HG02938 (cell line): ENCODE measurements at regions not wholly inside any gene's neighbourhood (a gene's known extent, or its start where the extent isn't known, plus 50 kb on each side); places are given as distances from the start of the nearest gene placed in this dataset.

Experiments
- ATAC-seq: cut with Tn5 transposase; IDR thresholded peaks from one replicate; pipeline ENCODE4 v1.9.1; 2021; ENCODE audit warnings: mild to moderate bottlenecking, moderate library complexity; ENCODE audit not compliant: unreplicated experiment

DNA sequence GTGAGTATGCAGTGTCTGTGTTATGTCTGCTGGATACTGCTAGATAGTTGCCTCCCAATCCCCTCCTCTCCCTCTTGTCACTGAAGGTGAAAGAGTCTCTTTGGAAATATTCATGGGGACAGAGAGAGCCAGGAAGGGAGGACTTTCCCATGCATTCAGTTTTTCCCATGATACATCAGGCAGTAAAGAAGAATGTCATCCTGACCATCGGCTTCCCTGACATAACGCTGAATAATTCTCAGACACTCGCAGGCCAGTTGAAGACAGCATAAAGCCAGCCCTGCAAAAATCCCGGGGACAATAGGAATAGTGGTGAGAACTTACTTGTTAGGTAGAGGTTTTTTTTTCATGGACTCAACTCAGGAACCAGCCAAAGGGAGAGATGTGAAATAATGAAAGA, 58.1 kb downstream of the KLF4 start:
- no peak for ATAC-seq

DNA sequence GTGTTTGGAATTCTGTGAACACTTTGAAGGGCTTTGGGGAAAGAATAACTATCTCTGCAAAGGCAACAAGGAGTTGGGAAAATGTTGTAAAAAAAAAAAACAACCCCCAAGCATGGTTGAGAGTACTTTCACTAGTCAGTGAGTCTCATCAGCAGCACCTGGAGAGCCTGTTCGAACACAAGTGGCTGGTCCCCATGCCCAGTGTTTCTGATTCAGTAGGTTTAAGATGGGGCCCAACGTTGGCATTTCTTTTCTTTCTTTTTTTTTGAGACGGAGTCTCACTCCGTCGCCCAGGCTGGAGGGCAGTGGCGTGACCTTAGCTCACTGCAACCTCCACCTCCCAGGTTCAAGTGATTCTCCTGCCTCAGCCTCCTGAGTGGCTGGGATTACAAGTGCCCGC, 59.5 kb downstream of the KLF4 start:
- no peak for ATAC-seq

DNA sequence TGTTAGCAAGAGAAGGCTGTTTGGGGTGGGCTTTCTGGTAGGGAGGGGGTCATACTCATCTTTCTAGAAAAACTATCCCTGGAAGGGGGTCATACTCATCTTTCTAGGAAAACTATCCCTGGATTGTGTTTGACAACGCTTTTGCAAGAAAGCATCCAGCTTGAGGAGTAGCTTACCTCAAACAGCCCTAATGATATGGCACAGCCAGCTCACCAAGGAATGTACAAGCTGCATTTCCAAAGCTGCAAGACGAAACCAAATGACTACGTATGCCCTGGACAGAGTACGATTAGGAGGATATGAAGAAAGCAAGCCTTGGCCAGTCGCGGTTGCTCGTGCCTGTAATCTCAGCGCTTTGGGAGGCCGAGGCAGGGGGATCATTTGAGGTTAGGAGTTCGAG, 63.4 kb downstream of the KLF4 start:
- no peak for ATAC-seq

DNA sequence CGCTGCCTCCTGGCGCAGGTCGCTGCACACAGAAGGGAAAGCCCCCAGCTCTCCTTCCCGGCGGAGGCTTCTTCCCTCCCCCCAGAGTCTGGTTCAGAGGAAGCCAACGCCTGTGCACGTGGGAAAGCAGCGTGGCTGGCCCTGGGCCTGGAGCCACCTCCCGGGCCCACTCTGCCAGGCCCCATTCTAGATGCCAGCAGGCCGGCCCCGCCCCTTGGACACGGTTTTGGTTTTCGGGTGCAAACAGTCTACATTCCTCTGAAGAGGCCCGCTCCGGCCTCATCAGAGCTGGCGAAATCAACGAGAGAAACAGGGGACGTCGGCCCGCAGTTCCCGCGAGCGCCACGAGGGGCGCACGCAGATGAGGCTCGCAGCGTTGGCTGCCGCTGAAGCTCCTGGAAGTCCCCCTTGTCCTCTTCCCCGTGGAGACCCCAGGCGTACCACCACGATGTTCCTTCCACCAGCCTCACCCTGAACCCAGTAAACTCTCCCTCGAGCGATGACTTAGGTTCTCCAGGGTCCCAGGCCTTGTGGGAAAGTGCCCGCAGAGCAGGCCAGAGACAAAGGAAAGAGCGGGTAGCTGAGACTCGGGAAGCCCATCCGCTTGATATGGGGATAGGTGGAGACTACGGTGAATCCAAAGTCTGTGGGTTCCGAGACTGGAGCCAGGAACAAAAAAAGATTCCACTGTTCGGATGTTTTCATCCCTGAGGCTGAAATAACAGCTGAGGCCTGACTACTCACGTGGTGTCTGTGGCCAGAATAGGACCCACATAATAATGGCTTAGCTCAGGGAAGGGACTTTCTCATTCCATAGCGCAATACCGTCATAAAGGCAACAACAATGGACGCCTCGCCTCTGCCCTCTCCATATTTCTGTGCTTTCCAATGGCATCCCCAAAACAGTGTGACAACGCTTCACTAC, 64.2 kb downstream of the KLF4 start:
- ATAC-seq, result peak; percentile 82

DNA sequence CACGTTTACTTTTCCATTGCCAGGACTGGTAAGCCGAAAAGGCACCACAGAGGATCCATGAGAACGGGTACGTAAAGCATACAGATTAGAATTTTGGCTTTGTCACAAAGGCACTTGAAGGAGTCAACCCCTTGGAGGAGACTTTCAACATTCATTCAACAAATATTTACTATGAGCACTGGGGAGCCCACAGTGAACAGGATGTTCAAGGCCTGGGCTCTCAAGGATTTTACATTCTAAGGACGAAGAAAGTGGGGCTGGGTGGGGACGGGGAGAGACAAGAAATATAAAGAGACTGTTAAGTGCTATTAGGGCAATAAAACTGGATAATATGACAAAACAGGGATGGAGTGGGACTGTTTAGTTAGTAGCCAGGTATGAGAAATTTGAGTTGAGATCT, 66.0 kb downstream of the KLF4 start:
- ATAC-seq, result no peak

DNA sequence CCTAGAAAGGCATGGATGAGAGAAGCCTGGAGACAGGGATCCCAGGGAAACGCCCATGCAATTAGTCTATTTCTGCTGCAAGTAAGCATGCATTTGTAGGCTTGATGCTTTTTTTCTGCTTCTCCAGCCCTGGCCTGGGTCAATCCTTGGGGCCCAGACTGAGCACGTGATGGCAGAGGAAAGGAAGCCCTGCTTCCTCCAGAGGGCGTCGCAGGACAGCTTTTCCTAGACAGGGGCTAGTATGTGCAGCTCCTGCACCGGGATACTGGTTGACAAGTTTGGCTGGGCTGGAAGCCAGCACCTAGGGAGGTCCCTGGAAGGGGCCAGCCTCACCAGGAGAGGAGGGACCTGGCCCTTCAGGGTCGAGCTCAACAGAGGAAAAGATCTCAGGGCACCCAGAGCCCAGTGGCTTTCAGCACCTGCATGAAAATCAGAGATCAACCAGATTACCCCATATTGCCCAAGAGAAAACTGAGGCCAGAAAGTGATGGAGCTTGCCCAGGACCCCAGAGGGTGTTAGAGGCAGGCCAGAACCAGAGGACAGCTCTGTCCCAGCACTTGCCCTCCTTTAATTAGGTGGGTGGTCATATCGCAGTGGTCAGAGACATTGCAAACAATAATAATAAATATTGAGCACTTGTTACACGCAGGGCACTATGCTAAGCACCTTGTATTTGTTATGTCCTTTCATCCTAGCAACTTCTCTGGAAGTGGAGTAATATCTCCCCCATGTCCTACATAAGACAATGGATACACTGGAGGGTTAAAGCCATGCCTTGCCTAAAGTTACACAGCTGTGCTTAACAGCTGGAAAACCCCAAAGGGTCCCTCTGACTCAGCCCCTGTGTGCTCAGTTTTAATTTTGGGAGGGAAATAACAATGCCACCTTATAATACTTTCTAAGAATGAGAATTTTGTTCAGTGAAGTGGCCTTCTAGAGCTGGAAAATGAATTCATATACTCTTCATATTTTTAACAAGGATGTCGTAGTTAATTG, 67.1 kb downstream of the KLF4 start:
- ATAC-seq, result no peak

DNA sequence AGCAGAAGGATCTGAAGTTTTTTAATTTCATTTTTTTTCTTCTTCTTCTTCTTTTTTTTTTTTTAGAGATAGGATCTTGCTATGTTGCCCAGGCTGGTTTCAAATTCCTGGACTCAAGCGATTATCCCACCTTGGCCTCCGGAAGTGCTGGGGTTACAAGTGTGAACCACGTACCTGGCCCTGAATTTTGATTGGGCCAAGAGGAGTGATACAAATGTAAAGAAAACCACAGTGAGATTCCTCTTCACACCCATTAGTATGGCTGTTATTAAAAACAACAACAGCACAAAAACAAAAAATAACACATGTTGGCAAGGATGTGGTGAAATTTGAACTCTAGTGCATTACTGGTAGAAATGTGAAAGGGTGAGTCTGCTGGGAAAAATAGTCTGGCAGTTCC, 79.1 kb downstream of the KLF4 start:
- no peak for ATAC-seq

DNA sequence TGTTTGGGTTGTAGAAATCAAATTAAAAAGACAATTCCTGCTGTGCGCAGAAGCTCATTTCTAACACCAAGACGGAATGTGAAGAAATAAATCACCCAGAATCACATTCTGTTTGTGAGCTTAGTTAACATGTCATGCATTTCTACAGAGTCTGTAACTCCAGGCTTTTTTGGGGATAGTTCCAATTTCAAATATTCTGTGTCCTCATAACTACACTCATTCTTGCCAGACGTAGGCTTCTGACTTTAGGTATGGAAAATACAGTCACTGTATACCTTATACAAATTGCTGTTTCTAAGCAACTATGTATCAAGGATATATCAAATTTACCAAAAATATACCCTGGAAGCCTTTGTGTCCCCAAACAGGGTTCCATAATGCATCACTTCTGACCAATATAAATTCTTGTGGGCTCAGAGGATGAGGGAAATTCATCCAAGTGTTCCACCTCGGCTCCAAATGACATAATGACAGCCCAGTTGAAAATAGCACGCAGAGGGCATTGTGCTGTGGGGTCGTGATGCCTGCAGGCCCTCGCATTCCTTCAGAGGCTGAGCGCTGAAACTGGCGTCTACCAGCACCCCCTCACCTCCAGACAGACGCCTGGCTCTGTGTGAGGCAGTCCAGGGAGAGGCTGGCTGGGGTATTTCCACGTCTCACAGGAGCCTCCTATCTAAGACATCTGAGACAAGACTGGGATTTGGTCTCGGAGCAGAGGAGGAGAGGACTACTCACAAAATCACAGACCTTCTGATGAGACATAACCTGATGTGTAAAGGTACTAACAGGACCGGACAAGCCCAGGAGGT, 79.8 kb downstream of the KLF4 start:
- ATAC-seq, result no peak

DNA sequence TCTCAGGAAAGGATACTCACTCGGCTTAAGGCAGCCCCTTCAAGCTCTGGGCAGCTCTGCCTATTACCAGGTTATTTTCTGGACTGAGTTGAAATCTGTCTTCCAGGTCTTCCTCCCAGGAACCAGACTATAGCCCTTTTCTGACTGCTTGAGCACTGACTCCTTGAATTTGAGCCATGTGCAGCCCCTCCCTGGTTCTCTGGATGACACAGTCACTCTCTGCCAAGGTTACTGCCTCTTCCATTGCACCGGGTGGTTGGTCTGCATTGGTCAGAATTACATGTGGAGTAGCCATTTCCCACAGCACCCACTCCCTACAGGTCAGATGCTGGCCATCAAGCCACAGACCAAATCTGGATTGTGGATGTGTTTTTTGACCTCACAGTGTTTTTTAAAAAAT, 81.9 kb downstream of the KLF4 start:
- ATAC-seq, result no peak

DNA sequence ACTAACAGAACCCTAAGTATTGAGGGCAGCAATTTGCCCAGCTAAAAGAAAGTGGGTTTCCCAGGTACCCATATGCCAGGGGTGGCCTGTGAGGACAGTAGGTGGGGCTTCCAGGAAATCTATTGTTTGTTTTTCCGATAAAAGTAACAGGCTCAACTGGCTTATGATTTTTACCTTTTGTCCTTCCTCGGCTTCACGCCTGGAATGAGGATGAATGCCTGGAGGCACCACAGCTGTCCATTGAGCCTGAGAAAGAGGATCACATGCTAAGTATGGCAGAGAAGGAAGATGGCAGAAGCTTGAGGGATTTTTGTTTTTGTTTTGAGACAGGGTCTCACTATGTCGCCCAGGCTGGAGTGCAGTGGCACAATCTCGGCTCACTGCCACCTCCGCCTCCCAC, 84.1 kb downstream of the KLF4 start:
- no peak for ATAC-seq

DNA sequence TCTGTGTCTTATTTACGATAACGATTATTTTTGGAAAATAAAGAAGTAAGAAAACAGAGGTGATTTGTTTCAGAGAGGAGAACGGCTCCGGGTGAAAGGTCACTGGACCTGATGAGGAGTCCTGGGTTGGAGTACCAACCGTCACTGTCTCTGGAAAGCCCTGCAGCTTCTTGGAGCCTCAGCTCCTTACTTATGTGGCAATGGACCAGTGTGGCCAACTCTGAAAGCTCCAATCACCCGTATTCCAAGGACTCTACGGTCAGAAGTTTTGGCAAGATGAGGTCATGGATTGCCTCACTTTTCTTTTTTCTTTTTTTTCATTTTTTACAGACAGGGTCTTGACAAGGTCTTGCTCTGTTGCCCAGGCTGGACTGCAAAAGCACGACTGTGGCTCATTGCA, 84.8 kb downstream of the KLF4 start:
- ATAC-seq, result no peak

DNA sequence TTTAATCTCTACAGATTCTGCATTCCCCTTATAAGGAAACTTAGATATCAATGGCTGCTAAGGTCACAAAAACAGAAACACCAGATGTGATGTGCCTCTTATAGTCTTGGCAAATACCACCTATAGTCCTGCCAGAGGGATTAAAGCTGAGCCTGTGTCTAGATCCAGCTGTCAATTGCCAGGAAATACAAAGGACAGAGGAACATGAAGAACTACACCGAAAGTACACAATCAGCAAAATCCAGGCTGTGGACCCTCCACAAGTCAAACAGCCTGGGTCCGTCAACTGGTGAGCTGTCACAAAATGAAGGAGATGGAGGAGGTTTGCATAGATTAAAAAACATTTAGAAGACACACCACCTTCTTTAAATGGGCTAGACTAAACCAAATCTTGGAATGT, 85.4 kb downstream of the KLF4 start:
- no peak for ATAC-seq

DNA sequence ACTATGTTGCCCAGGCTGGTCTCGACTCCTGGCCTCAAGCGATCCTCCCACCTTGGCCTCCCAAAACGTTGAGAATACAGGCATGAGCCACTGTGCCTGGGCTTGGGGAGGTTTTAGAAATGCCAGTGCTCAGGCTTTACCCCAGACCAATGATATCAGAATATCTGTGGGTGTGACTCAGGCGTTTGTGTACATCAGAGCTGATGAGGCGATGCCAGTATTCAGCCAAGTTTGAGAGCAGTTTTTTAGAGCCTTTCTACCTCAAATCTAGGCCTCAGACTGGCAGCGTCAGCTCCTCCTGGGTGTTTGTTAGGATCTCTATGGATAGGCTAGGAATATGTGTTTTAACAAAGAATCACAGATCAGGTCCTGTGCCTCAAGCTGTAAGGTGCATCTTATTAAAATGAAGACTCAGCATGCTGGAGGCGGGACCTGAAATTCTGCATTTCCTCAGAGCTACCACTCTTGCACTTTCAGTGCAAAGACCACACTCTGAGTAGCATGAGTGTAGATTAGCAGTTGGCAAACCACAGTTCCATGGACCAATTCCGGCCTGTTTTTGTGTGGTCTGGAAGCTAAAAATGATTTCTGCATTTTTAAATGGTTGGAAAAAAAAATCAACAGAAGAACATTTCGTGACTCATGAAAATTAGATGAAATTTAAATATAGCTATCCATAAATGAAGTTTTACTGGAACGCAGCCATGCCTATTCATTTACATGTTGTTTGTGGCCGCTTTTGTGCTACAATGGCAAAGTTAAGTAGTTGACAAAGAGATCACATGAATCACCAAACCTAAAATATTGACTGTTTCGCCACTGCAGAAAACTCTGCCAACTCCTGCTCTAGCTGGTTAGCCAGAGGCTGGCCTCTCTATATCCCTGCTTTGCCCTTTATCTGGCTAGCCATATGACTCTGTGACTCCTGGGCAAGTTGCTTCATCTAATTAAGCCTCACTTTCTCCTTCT, 92.2 kb downstream of the KLF4 start:
- ATAC-seq, result no peak

DNA sequence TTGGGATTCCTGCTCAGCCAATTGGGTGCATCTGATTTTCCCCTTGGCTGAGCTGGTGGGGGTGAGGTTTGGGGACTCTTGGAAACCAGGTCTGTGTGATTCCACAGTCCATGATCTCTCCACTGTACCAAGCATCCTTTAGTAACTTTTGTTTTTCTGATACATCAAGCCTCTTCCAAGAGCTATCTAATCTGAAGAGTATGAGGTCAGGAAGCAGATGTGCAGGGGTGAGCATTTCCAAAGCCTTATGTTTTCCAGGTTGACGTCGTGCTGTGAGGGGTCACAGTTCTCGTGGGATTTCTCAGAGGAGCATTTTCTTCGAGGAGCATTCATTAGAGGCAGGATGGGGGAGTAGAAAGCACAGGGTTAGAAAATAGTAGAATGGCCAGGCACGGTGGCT, 95.3 kb downstream of the KLF4 start:
- no peak for ATAC-seq

DNA sequence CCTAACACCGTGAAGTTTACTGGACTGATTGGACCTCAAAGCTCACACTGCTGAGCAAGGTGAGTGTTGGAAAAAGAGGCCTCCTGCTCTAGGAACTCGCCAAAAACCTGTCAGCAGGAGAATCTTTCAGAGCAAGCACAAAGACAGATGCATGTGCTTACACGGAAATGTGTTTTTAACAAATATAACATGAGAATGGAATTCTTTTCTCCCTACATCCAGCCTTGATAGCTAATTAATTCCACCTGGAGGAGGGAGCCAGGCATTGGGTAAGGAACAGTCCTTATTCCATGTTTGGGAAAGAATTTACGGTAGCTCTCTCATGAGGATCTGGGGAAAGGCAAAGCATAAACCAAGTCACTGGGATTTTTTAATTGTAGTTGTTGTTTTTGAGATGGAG, 98.8 kb downstream of the KLF4 start:
- ATAC-seq, result no peak

DNA sequence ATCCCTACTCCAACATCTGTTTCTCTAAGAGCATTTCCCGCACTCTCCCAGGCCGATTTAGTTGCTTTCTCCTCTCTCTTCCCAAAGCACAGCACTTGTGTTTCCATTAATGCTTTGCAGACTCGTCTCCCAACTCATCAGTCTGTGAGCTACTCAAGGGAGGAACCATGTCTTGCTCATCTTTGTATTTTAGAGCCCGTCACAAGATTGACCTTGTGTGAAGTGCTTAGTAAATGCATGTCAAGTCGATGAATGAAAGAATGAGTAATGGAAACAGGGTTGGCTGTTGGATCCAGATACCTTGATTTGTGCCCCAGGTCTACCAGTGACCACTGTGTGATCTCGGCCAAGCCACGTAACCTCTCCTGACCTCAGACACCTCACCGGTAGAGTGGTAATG, 99.3 kb downstream of the KLF4 start:
- no peak for ATAC-seq

DNA sequence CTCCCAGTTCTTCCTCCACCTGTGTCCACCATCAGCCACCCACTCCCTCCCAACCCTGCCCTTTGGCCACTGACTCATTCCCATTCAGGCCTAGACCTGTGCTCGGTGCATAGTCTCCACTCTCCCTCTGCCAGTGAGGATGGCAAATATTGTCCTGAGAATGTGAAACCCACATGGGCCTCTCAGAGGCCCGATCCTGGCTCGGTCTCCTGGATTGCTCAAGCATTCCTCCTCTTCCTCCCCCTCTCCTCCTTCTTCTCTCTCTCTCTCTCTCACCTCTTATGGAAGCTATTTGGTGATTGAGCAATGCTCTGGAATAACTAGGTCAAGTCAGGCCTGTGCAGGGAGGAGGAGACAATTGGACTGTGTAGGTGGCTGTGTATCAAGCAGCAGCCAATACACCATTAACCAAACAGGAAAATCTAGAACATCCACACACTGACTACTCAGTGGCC, 99.9 kb downstream of the KLF4 start:
- no peak for ATAC-seq

DNA sequence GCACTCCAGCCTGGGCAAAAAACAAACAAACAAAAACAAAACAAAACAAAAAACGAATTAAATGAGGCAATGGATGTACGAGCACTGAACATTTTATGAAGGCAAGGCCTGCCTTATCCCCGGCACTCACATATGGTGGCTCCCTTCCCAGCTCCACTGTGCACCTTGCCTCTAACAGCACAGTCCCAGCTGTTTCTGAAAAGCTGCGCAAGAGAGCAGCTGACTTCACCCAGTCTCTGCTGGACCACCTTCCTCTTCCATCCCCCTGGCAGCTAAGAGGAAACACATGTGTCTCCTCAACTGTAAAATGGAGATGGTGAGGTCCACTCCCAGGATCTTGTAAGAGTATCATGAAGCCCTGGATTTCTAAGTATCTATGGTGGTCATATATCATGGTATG, 100.7 kb downstream of the KLF4 start:
- no peak for ATAC-seq

DNA sequence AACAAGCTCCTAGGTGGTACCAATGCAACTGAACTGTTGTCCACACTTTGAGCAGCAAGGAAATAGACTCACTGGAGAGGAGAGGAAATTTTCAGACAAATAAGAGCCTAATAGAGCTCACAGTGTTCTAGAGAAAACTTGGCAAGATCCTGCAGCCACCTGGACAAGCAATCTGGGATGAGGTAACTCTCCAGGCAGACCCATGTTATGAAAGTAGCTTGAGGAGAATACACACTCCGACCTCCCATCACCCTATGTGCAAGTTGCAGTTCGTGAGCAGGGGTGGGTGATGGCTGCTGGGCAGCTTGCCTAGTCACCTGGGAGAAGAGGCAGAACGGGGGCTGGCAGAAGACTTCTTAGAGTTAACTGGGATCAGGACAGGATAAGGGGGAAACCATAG, 102.2 kb downstream of the KLF4 start:
- ATAC-seq, result no peak

DNA sequence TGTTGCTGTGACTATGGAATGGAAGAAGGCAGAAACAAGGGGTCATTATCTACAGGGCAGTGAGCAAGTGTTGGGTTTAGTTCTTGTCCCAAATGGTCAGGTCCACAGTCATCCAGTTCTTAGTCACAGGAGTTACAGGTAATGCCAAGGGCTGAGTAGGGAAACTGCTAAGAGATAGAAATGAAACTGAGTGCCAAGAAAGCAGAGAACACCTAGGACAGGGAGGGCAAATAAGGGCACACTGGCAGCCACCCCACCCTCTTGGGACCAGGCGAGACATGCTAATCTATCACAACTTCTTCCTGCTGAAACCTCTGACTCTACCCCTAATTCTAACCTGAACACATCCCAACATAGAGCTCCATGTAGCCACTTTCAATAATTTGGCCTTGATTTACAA, 103.2 kb downstream of the KLF4 start:
- no peak for ATAC-seq
